HepG2 (cell line): ENCODE measurements at regions not wholly inside any gene's neighbourhood (a gene's known extent, or its start where the extent isn't known, plus 50 kb on each side); places are given as distances from the start of the nearest gene placed in this dataset.
A peak's percentile ranks its signal among the peaks of the same experiment; 100 is the strongest.

Experiments used
- CHD4 ChIP-seq: fragments of 200-600 bp; sonication (generic); IDR thresholded peaks from 2 replicates; pipeline ENCODE4 v1.7.0; 2017; ENCODE audit warnings: mild to moderate bottlenecking, low read length, borderline replicate concordance
- CREM ChIP-seq, 2 experiments: sonication (generic) in 1 of 2; formaldehyde crosslinking in 1 of 2; IDR thresholded peaks; 2 replicates each; pipeline versions ENCODE4 v1.4.0 to v1.6.1; 2016 to 2020; ENCODE audit warnings: antibody characterized with exemption in 1 of 2, mild to moderate bottlenecking in 1 of 2, missing genetic modification reagents in 1 of 2
- HDAC1 ChIP-seq: sonication (generic); formaldehyde crosslinking; IDR thresholded peaks from 2 replicates; pipeline ENCODE4 v1.5.1; 2020; ENCODE audit warnings: mild to moderate bottlenecking, missing genetic modification reagents
- HDAC2 ChIP-seq: sonication (generic); formaldehyde crosslinking; IDR thresholded peaks from 2 replicates; pipeline ENCODE4 v1.4.0; 2020; ENCODE audit warnings: missing genetic modification reagents
- HNRNPH1 ChIP-seq: fragments of 200-400 bp; formaldehyde crosslinking; optimal IDR thresholded peaks from 2 replicates; pipeline ENCODE3; 2017; ENCODE audit warnings: mild to moderate bottlenecking, low read depth, low read length
- ISL2 ChIP-seq: sonication (generic); formaldehyde crosslinking; IDR thresholded peaks from 2 replicates; pipeline ENCODE4 v1.5.0; 2020; ENCODE audit warnings: missing genetic modification reagents
- KAT2B ChIP-seq: fragments of 150-350 bp; IDR thresholded peaks from 2 replicates; pipeline ENCODE4 v1.6.1; 2014; ENCODE audit warnings: low read depth, low read length, borderline replicate concordance
- MED13 ChIP-seq: sonication (generic); formaldehyde crosslinking; IDR thresholded peaks from 2 replicates; pipeline ENCODE4 v1.5.0; 2020; ENCODE audit warnings: missing genetic modification reagents
- PHF8 ChIP-seq: sonication (generic); formaldehyde crosslinking; IDR thresholded peaks from 2 replicates; pipeline ENCODE4 v1.5.0; 2020; ENCODE audit warnings: missing genetic modification reagents
- POGZ ChIP-seq: sonication (generic); formaldehyde crosslinking; IDR thresholded peaks from 2 replicates; pipeline ENCODE4 v1.4.0; 2020; ENCODE audit warnings: mild to moderate bottlenecking, missing genetic modification reagents
- ZKSCAN1 ChIP-seq: fragments of 150-350 bp; IDR thresholded peaks from 2 replicates; pipeline ENCODE4 v1.6.1; 2014; ENCODE audit warnings: low read length
- ZNF264 ChIP-seq: sonication (generic); formaldehyde crosslinking; IDR thresholded peaks from 2 replicates; pipeline ENCODE4 v1.4.0; 2020; ENCODE audit warnings: missing genetic modification reagents
- TF ChIP-seq, protein P1 (sequence below): sonication (generic); formaldehyde crosslinking; IDR thresholded peaks from 2 replicates; pipeline ENCODE4 v1.8.1; 2023; ENCODE audit warnings: mild to moderate bottlenecking, moderate library complexity, missing genetic modification reagents
- TF ChIP-seq, protein P2 (sequence below): IDR thresholded peaks from 2 replicates; pipeline ENCODE4 v1.6.1; 2016; ENCODE audit warnings: low read depth, missing genetic modification reagents, missing compliant biosample characterization
- TF ChIP-seq, protein P3 (sequence below): sonication (generic); formaldehyde crosslinking; IDR thresholded peaks from 2 replicates; pipeline ENCODE4 v1.4.0; 2020; ENCODE audit warnings: missing genetic modification reagents
- TF ChIP-seq, protein P4 (sequence below): sonication (generic); formaldehyde crosslinking; IDR thresholded peaks from 2 replicates; pipeline ENCODE4 v1.8.0; 2022; ENCODE audit warnings: missing genetic modification reagents, mild to moderate bottlenecking, moderate library complexity, borderline replicate concordance

DNA sequence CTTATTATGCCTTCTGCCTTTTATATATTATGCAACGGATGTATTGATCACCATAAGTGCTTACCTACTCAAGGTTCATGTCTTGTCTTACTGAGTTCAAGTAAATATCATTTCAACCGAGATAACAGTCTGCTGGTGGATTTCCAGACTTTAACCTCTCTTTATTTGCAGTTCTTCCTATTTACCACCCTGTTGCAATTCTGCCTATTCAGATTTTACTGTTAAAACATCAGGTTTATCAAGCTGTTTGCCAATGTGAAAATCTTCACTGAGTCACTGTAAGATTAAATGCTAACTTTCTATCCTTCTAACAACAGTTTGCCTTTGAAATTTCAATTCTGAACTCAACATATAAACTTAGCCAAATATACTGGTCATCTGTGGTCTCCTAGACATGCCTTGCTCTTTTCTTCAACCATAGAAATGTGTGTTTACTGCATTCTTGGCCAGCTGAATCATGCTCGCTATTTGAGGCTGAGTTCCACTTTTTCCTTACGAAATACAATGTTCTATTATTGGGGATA, 471.7 kb upstream of the RORB start (continued):
- TF ChIP-seq POGZ (CRISPR knock-in tag) (peak; percentile 51), KAT2B (no peak), CREM (IDR thresholded peaks at IDR 0.05) (peak; percentile 94), CREM (CRISPR knock-in tag; IDR thresholded peaks at IDR 0.05) (no peak), HDAC2 (peak; percentile 90), ISL2 (CRISPR knock-in tag) (peak; percentile 97), ZKSCAN1 (no peak), HNRNPH1 (no peak), CHD4 (no peak; the same call in 1 of the 2 replicates), MED13 (CRISPR knock-in tag) (peak; percentile 63; the same call in 1 of the 2 replicates), PHF8 (no peak), HDAC1 (CRISPR knock-in tag) (peak; percentile 59), ZNF264 (peak; percentile 73)
- TF ChIP-seq, protein P1, sequence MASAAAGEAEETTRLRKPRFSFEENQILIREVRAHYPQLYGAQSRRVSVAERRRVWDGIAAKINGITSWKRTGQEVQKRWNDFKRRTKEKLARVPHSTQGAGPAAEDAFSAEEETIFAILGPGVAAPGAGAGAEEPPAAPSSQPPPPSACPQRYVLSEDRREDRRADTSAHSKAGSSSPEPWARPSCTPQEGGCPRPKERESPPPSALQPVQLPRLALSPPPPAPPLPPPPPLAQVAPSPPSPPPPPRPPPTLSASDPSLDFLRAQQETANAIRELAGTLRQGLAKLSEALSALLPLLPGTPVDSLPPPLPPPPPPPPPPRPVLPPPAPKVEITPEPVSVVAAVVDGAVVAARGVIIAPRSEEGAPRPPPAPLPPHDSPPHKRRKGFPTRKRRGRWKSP (CRISPR knock-in tag) = peak; percentile 62; the same call in 1 of the 2 replicates
- TF ChIP-seq, protein P2, sequence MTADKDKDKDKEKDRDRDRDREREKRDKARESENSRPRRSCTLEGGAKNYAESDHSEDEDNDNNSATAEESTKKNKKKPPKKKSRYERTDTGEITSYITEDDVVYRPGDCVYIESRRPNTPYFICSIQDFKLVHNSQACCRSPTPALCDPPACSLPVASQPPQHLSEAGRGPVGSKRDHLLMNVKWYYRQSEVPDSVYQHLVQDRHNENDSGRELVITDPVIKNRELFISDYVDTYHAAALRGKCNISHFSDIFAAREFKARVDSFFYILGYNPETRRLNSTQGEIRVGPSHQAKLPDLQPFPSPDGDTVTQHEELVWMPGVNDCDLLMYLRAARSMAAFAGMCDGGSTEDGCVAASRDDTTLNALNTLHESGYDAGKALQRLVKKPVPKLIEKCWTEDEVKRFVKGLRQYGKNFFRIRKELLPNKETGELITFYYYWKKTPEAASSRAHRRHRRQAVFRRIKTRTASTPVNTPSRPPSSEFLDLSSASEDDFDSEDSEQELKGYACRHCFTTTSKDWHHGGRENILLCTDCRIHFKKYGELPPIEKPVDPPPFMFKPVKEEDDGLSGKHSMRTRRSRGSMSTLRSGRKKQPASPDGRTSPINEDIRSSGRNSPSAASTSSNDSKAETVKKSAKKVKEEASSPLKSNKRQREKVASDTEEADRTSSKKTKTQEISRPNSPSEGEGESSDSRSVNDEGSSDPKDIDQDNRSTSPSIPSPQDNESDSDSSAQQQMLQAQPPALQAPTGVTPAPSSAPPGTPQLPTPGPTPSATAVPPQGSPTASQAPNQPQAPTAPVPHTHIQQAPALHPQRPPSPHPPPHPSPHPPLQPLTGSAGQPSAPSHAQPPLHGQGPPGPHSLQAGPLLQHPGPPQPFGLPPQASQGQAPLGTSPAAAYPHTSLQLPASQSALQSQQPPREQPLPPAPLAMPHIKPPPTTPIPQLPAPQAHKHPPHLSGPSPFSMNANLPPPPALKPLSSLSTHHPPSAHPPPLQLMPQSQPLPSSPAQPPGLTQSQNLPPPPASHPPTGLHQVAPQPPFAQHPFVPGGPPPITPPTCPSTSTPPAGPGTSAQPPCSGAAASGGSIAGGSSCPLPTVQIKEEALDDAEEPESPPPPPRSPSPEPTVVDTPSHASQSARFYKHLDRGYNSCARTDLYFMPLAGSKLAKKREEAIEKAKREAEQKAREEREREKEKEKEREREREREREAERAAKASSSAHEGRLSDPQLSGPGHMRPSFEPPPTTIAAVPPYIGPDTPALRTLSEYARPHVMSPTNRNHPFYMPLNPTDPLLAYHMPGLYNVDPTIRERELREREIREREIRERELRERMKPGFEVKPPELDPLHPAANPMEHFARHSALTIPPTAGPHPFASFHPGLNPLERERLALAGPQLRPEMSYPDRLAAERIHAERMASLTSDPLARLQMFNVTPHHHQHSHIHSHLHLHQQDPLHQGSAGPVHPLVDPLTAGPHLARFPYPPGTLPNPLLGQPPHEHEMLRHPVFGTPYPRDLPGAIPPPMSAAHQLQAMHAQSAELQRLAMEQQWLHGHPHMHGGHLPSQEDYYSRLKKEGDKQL (CRISPR knock-in tag) = peak; percentile 78; the same call in 1 of the 2 replicates
- TF ChIP-seq, protein P3, sequence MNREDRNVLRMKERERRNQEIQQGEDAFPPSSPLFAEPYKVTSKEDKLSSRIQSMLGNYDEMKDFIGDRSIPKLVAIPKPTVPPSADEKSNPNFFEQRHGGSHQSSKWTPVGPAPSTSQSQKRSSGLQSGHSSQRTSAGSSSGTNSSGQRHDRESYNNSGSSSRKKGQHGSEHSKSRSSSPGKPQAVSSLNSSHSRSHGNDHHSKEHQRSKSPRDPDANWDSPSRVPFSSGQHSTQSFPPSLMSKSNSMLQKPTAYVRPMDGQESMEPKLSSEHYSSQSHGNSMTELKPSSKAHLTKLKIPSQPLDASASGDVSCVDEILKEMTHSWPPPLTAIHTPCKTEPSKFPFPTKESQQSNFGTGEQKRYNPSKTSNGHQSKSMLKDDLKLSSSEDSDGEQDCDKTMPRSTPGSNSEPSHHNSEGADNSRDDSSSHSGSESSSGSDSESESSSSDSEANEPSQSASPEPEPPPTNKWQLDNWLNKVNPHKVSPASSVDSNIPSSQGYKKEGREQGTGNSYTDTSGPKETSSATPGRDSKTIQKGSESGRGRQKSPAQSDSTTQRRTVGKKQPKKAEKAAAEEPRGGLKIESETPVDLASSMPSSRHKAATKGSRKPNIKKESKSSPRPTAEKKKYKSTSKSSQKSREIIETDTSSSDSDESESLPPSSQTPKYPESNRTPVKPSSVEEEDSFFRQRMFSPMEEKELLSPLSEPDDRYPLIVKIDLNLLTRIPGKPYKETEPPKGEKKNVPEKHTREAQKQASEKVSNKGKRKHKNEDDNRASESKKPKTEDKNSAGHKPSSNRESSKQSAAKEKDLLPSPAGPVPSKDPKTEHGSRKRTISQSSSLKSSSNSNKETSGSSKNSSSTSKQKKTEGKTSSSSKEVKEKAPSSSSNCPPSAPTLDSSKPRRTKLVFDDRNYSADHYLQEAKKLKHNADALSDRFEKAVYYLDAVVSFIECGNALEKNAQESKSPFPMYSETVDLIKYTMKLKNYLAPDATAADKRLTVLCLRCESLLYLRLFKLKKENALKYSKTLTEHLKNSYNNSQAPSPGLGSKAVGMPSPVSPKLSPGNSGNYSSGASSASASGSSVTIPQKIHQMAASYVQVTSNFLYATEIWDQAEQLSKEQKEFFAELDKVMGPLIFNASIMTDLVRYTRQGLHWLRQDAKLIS (CRISPR knock-in tag) = no peak
- TF ChIP-seq, protein P4, sequence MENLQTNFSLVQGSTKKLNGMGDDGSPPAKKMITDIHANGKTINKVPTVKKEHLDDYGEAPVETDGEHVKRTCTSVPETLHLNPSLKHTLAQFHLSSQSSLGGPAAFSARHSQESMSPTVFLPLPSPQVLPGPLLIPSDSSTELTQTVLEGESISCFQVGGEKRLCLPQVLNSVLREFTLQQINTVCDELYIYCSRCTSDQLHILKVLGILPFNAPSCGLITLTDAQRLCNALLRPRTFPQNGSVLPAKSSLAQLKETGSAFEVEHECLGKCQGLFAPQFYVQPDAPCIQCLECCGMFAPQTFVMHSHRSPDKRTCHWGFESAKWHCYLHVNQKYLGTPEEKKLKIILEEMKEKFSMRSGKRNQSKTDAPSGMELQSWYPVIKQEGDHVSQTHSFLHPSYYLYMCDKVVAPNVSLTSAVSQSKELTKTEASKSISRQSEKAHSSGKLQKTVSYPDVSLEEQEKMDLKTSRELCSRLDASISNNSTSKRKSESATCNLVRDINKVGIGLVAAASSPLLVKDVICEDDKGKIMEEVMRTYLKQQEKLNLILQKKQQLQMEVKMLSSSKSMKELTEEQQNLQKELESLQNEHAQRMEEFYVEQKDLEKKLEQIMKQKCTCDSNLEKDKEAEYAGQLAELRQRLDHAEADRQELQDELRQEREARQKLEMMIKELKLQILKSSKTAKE (CRISPR knock-in tag) = peak; percentile 55; the same call in 1 of the 2 replicates
